ENCODE measurements at regions not wholly inside any gene's neighbourhood (a gene's known extent, or its start where the extent isn't known, plus 50 kb on each side); places are given as distances from the start of the nearest gene placed in this dataset.

- DNase-seq = no peak
- H3K27me3 ChIP-seq (replicated peaks) = no peaks in the 10 kb centered on the region
- in situ Hi-C loops (cut with HindIII; ENCODE audit: low pct_ligation_motif_present, low sequenced_read_pairs) = no loop called here
- H3K27ac ChIP-seq = no peak overlapping the region
- TF ChIP-seq CTCF (IDR thresholded peaks at IDR 0.05; ENCODE audit: low read depth, low read length, missing control alignments) = no peak
- no peaks in the 10 kb centered on the region for H3K36me3 ChIP-seq (replicated peaks)
- H3K4me3 ChIP-seq (ENCODE audit: low read depth, low read length) = no peak overlapping the region
Measured at GRCh38 chr18:27478459-27478858, 293.4 kb upstream of the CHST9 start.

GRCh38 chr18:27473318-27473717 lies 288.2 kb upstream of the CHST9 start:
- Histone ChIP-seq H3K36me3 (replicated peaks) (no peaks in the 10 kb centered on the region), H3K4me3 (ENCODE audit: low read depth, low read length) (no peak overlapping the region), H3K27me3 (replicated peaks) (no peaks in the 10 kb centered on the region), H3K27ac (no peak overlapping the region)
- no peak for DNase-seq
- TF ChIP-seq CTCF (IDR thresholded peaks at IDR 0.05; ENCODE audit: low read depth, low read length, missing control alignments) = no peak
- in situ Hi-C loops (cut with HindIII; ENCODE audit: low pct_ligation_motif_present, low sequenced_read_pairs) = no loop called here

GRCh38 chr18:27467073-27467472 lies 282.0 kb upstream of the CHST9 start:
- no peak overlapping the region for H3K27ac ChIP-seq
- no peak for TF ChIP-seq CTCF (IDR thresholded peaks at IDR 0.05; ENCODE audit: low read depth, low read length, missing control alignments)

GRCh38 chr18:27461957-27462356 lies 276.8 kb upstream of the CHST9 start:
- TF ChIP-seq CTCF (IDR thresholded peaks at IDR 0.05; ENCODE audit: low read depth, low read length, missing control alignments) = no peak
- in situ Hi-C loops (cut with HindIII; ENCODE audit: low pct_ligation_motif_present, low sequenced_read_pairs) = no loop called here

More at GRCh38 chr18:27467073-27467472, 282.0 kb upstream of the CHST9 start:
- H3K36me3 ChIP-seq (replicated peaks) = no peaks in the 10 kb centered on the region
- in situ Hi-C loops (cut with HindIII; ENCODE audit: low pct_ligation_motif_present, low sequenced_read_pairs) = no loop called here
- no peak for DNase-seq
- no peaks in the 10 kb centered on the region for H3K27me3 ChIP-seq (replicated peaks)
- H3K4me3 ChIP-seq (ENCODE audit: low read depth, low read length) = no peak overlapping the region

GRCh38 chr18:27449104-27449503 lies 264.0 kb upstream of the CHST9 start:
- H3K27me3 ChIP-seq (replicated peaks) = no peaks in the 10 kb centered on the region
- in situ Hi-C loops (cut with HindIII; ENCODE audit: low pct_ligation_motif_present, low sequenced_read_pairs) = no loop called here
- TF ChIP-seq CTCF (IDR thresholded peaks at IDR 0.05; ENCODE audit: low read depth, low read length, missing control alignments) = no peak
- no peak for DNase-seq
- no peak overlapping the region for H3K4me3 ChIP-seq (ENCODE audit: low read depth, low read length)
- H3K27ac ChIP-seq = no peak overlapping the region
- no peaks in the 10 kb centered on the region for H3K36me3 ChIP-seq (replicated peaks)

More at GRCh38 chr18:27461957-27462356, 276.8 kb upstream of the CHST9 start:
- Histone ChIP-seq H3K36me3 (replicated peaks) (no peaks in the 10 kb centered on the region), H3K27ac (no peak overlapping the region), H3K27me3 (replicated peaks) (no peaks in the 10 kb centered on the region), H3K4me3 (ENCODE audit: low read depth, low read length) (no peak overlapping the region)
- DNase-seq = no peak

- Histone ChIP-seq H3K27ac (no peak overlapping the region), H3K27me3 (replicated peaks) (no peaks in the 10 kb centered on the region), H3K36me3 (replicated peaks) (no peaks in the 10 kb centered on the region), H3K4me3 (ENCODE audit: low read depth, low read length) (no peak overlapping the region)
- DNase-seq = no peak
- no peak for TF ChIP-seq CTCF (IDR thresholded peaks at IDR 0.05; ENCODE audit: low read depth, low read length, missing control alignments)
- in situ Hi-C loops (cut with HindIII; ENCODE audit: low pct_ligation_motif_present, low sequenced_read_pairs) = no loop called here
Measured at GRCh38 chr18:27447930-27448329, 262.8 kb upstream of the CHST9 start.

All from brain microvascular endothelial cell (primary cell).